HG03196 (cell line): ENCODE measurements at regions not wholly inside any gene's neighbourhood (a gene's known extent, or its start where the extent isn't known, plus 50 kb on each side); places are given as distances from the start of the nearest gene placed in this dataset.

Source experiments
- ATAC-seq: cut with Tn5 transposase; IDR thresholded peaks from one replicate; pipeline ENCODE4 v1.9.1; 2021; ENCODE audit not compliant: unreplicated experiment

GRCh38 chr17:12575641-12576040, 90.0 kb upstream of the MYOCD start:
- no peak for ATAC-seq

GRCh38 chr17:12579288-12579687, 86.4 kb upstream of the MYOCD start:
- no peak for ATAC-seq

- ATAC-seq, result no peak
These were observed 85.0 kb upstream of the MYOCD start for GRCh38 chr17:12580640-12581039.

GRCh38 chr17:12584727-12585126, 81.0 kb upstream of the MYOCD start:
- no peak for ATAC-seq

- no peak for ATAC-seq
These were observed 77.2 kb upstream of the MYOCD start for GRCh38 chr17:12588531-12588930.

- ATAC-seq, result no peak
These were observed 75.3 kb upstream of the MYOCD start for GRCh38 chr17:12590417-12590816.

GRCh38 chr17:12591021-12591735, 74.5 kb upstream of the MYOCD start:
- ATAC-seq, result no peak

GRCh38 chr17:12592941-12593340, 72.7 kb upstream of the MYOCD start:
- ATAC-seq, result no peak

- ATAC-seq, result no peak
These were observed 68.7 kb upstream of the MYOCD start for GRCh38 chr17:12596961-12597360.

GRCh38 chr17:12597895-12598294, 67.8 kb upstream of the MYOCD start:
- no peak for ATAC-seq

GRCh38 chr17:12599186-12599920, 66.3 kb upstream of the MYOCD start:
- no peak for ATAC-seq

GRCh38 chr17:12600349-12600748, 65.3 kb upstream of the MYOCD start:
- no peak for ATAC-seq

- no peak for ATAC-seq
These were observed 62.1 kb upstream of the MYOCD start for GRCh38 chr17:12603566-12603965.

- ATAC-seq, result no peak
These were observed 60.5 kb upstream of the MYOCD start for GRCh38 chr17:12605222-12605621.

GRCh38 chr17:12613566-12613965, 52.1 kb upstream of the MYOCD start:
- ATAC-seq, result no peak
